ENCODE measurements at regions not wholly inside any gene's neighbourhood (a gene's known extent, or its start where the extent isn't known, plus 50 kb on each side); places are given as distances from the start of the nearest gene placed in this dataset.

GRCh38 chr21:41620541-41620940 lies 112.6 kb upstream of the TMPRSS2 start (continued):
- TF ChIP-seq REST (IDR thresholded peaks at IDR 0.05; ENCODE audit: low read depth, low read length) (no peak), FOXM1 (IDR thresholded peaks at IDR 0.05; ENCODE audit: low read depth) (no peak)

GRCh38 chr21:41616031-41616591 lies 108.2 kb upstream of the TMPRSS2 start:
- Histone ChIP-seq H3K9me2 (no peaks in the 10 kb centered on the region), H3F3A (replicated peaks; ENCODE audit: insufficient read depth) (peaks cover 29% of the 10 kb centered on the region), H3K4me1 (ENCODE audit: control insufficient read depth in 1 of 2, insufficient read depth in 2 of 2, low read depth in 1 of 2, low read length in 1 of 2) (peaks cover 10 to 23% of the 10 kb centered on the region in 2 experiments; a peak in 3 of 4 replicates), H3K79me2 (ENCODE audit: insufficient read depth) (no peaks in the 10 kb centered on the region), H3K36me3 (replicated peaks in 1 of 2; ENCODE audit: control insufficient read depth in 1 of 2, insufficient read depth in 2 of 2, low read length in 1 of 2) (no peaks in the 10 kb centered on the region), H3K9me3 (no peaks in the 10 kb centered on the region), H3K27me3 (ENCODE audit: insufficient read depth) (no peaks in the 10 kb centered on the region), H2AFZ (ENCODE audit: low read depth) (peak overlapping the region; percentile 31; the same call in 1 of the 2 replicates), H3K4me2 (peak overlapping the region; percentile 66), H3K9ac (peak overlapping the region; percentile 76), H3K27ac (ENCODE audit: low read depth in 2 of 2, low read length in 1 of 2) (peak overlapping the region; percentile 87 to 100), H4K20me1 (ENCODE audit: insufficient read depth) (no peaks in the 10 kb centered on the region), H3K4me3 (ENCODE audit: low read depth in 2 of 2, low read length in 1 of 2) (peak overlapping the region; percentile 22 to 24; a peak in 2 of 4 replicates)
- POLR2A ChIA-PET, result no interaction called here
- WGBS (ENCODE audit: low lambda C conversion rate), result 17% methylated on average over 7 of the region's 8 CpGs
- DNase-seq, result no peak
- CTCF ChIA-PET, result interaction anchor here (1.2 to 1.9 kb wide), 6 partner anchors 153 to 492 kb away, joined by 3 to 10 read pairs (median 4); no protein-coding TSS in a partner anchor
- TF ChIP-seq USF1 (IDR thresholded peaks at IDR 0.05; ENCODE audit: borderline replicate concordance, low read depth), result no peak
- no peak for TF ChIP-seq NRF1 (IDR thresholded peaks at IDR 0.05; ENCODE audit: low read depth, low read length)
- TF ChIP-seq MAX (IDR thresholded peaks at IDR 0.05; ENCODE audit: low read depth), result 0 out of 2 replicates have a peak, but pooled peaks have one; percentile 7
- peak; percentile 8; the same call in 1 of the 2 replicates for TF ChIP-seq RXRA (IDR thresholded peaks at IDR 0.05; ENCODE audit: borderline replicate concordance, low read depth)
- peak; percentile 31; the same call in 1 of the 2 replicates for TF ChIP-seq FOSL2 (IDR thresholded peaks at IDR 0.05; ENCODE audit: borderline replicate concordance, low read depth)
- no peak for TF ChIP-seq SMC3 (IDR thresholded peaks at IDR 0.05; ENCODE audit: low read depth, low read length)
- 0 out of 2 replicates have a peak, but pooled peaks have one; percentile 16 for TF ChIP-seq SIN3A (IDR thresholded peaks at IDR 0.05; ENCODE audit: borderline replicate concordance, low read depth, low read length)
- no peak for TF ChIP-seq GABPA (IDR thresholded peaks at IDR 0.05; ENCODE audit: low read depth)
- no peak for TF ChIP-seq IRF3 (IDR thresholded peaks at IDR 0.05; ENCODE audit: low read depth, low read length)
- TF ChIP-seq RFX5 (IDR thresholded peaks at IDR 0.05; ENCODE audit: low read length), result no peak
- TF ChIP-seq MEF2A (IDR thresholded peaks at IDR 0.05; ENCODE audit: borderline replicate concordance, low read depth), result 0 out of 2 replicates have a peak, but pooled peaks have one; percentile 56
- 0 out of 2 replicates have a peak, but pooled peaks have one; percentile 8 for TF ChIP-seq TEAD4 (IDR thresholded peaks at IDR 0.05; ENCODE audit: borderline replicate concordance, insufficient read depth)
- no peak for TF ChIP-seq FOXJ3 (CRISPR knock-in tag; IDR thresholded peaks at IDR 0.05)
- no peak; the same call in 1 of the 2 replicates for TF ChIP-seq TAF1 (IDR thresholded peaks at IDR 0.05; ENCODE audit: borderline replicate concordance, low read depth, low read length)
- no peak for TF ChIP-seq RAD21 (IDR thresholded peaks at IDR 0.05; ENCODE audit: low read length)
- TF ChIP-seq JUND (IDR thresholded peaks at IDR 0.05), result peak; percentile 26; the same call in 1 of the 2 replicates
- no peak for TF ChIP-seq YY1 (IDR thresholded peaks at IDR 0.05; ENCODE audit: low read depth)
- TF ChIP-seq REST (IDR thresholded peaks at IDR 0.05; ENCODE audit: low read depth, low read length), result no peak
- TF ChIP-seq MXI1 (IDR thresholded peaks at IDR 0.05; ENCODE audit: low read depth, low read length), result no peak
- TF ChIP-seq ELF1 (IDR thresholded peaks at IDR 0.05), result 0 out of 2 replicates have a peak, but pooled peaks have one; percentile 3
- TF ChIP-seq FOXM1 (IDR thresholded peaks at IDR 0.05; ENCODE audit: low read depth), result peak; percentile 25; the same call in 1 of the 2 replicates
- no peak for TF ChIP-seq RCOR1 (IDR thresholded peaks at IDR 0.05; ENCODE audit: low read length)

Data from SK-N-SH (cell line).